GM21717 (cell line): ENCODE measurements at regions not wholly inside any gene's neighbourhood (a gene's known extent, or its start where the extent isn't known, plus 50 kb on each side); places are given as distances from the start of the nearest gene placed in this dataset.

Source experiments
- ATAC-seq: cut with Tn5 transposase; IDR thresholded peaks from one replicate; pipeline ENCODE4 v1.9.1; 2021; ENCODE audit warnings: mild to moderate bottlenecking, moderate library complexity; ENCODE audit not compliant: unreplicated experiment

DNA sequence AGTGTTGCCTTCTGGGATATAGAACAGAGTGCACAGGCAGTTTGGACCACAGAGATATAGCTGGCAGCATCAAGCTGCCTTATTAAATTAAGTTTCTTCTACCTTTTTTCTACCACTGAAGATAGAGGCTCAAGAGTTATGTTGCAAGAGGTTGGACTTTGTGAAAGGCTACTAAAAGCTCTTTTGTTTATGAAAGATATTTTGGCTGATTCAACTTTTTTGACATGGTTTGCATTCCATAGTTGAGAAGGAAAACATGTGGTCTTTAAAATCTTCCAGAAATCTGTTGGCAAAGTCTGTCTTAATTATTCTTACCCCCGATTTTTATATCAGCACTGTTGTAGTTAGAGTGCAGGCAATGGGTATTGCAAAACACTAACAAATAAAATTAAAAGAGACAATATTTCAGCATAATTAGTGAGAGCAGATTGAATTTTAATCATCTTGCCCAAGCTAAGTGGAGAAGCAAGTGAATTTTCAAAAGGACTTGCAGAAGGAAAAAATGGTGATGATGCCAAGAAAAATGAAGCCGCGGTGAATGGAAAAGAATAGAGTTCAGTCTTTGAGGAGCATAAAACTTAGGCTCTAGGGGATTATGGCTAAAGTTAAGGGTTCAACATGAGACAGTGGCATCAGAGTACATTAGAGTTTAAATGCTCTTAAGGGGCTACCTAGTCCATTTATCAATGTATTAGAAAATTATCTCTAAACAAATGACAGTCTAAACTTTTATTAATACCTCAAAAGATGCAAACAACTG lies 450.9 kb upstream of the CNTNAP2 start:
- ATAC-seq, result no peak

DNA sequence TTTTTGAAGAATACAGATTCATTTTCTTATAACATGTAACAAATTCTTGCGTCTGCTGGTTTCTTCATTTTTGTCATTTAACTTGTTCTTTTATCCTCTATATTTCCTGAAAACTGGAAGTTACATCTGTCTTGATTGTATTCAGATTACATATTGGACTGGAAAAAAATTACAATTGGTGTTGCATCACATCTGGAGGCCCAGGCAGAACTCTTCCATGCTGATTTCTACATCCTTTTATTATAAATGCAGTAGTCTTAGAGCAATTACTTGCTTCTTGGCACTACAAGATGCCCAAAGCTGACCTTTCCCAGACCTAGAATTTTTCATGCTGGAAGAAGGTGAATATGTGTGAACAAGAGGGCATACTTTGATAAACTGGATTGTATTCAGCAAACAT lies 460.9 kb upstream of the CNTNAP2 start:
- ATAC-seq, result no peak

DNA sequence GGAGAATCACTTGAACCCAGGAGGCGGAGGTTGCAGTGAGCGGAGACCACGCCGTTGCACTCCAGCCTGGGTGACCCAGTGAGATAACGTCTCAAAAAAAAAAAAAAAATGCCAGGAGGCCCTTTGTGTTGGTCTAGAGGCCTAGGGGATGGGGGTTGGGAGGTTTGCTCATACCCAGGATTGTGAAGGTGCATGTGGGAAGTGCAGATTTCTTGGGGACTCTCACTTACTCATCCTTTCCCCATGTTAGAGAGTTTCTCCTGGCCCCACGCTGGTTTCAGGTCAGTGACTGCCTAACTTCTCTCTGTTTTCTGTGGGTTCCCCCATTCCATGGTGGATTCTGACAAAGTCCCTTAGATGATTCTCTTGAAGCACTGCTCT lies 471.5 kb upstream of the CNTNAP2 start:
- ATAC-seq, result no peak

GRCh38 chr7:145644426-145645134 lies 472.0 kb upstream of the CNTNAP2 start:
- no peak for ATAC-seq

DNA sequence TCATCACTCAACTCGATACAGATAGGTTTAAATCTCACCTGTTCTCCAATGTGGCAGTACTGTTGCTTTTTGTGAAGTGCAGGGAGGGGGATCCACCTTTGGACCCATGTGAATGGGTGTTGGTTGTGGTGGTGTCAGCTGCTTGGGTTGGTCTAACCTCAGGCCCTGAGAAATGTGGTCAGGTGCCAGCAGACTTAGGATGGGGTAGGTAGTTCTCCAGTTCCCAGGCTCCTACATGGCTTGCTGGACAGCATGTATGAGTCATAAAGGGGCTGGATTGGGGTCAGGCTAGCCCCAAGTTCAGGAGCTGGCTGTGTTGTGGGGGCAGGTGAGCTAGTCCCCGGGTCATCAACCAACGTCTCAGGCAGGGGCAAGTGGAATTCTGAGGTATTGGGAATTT lies 472.6 kb upstream of the CNTNAP2 start:
- ATAC-seq, result no peak

DNA sequence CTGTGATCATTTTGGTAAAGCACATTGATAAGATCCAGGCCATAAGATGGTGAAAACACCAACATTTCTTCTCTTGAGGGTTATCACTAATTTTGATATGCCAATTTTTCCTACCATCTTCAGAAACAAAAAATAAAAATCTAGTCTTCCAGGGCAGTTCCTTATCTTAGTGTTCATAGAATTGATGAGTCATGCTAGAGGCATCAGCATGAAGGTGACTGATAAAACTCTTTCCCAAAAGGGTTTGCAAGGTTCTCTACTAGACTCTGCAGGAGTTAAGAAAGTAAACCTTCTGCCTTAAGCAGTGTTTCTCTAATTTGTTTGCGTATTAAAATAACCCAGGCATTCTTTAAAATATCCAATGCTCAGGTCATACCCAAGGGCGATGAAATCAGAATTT lies 483.1 kb upstream of the CNTNAP2 start:
- ATAC-seq, result no peak

- ATAC-seq, result no peak
Observed at GRCh38 chr7:145624618-145625017, 492.0 kb upstream of the CNTNAP2 start.

DNA sequence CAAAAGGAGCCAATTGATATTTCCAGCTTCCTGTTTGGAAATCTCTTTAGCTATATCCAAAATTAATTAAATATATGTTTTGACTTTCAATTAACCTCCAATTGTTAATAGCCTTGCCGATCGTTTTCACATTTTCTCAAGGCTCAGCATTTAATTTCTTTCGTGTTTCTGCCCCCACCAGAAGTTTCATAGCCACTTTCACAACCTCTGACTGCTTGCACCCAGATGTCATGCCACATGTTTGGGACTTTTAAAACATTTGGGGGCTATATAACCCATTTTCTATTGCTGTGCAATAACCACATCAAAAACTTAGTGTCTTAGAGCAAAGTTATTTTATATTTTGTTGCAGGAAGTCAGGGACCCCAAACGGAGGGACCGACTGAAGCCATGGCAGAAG lies 510.6 kb upstream of the CNTNAP2 start:
- ATAC-seq, result no peak

GRCh38 chr7:145599376-145599775 lies 517.2 kb upstream of the CNTNAP2 start:
- ATAC-seq, result no peak

DNA sequence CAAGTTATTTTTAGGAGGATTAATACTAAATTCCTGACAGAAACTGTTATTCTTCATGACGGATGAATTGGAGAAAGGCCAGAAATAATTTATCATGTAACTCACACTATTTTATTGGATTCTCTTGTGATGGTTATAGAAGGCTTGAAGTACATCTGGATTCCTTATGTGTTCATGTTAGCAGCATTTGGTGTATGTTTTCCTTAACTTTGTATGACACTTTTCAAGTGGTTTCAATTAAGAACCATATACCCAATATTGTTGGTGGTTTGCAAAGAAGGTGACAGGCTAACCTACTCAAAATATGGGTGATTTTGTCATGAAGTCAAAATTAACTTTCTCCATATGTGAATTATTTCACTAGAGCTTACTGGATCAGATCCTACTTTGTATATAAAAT lies 532.2 kb upstream of the CNTNAP2 start:
- ATAC-seq, result no peak

- no peak for ATAC-seq
Observed at GRCh38 chr7:145582742-145583303, 533.8 kb upstream of the CNTNAP2 start.

- ATAC-seq, result no peak
Observed at GRCh38 chr7:145557805-145558204, 558.8 kb upstream of the CNTNAP2 start.

- no peak for ATAC-seq
Observed at GRCh38 chr7:145543242-145543641, 573.4 kb upstream of the CNTNAP2 start.

DNA sequence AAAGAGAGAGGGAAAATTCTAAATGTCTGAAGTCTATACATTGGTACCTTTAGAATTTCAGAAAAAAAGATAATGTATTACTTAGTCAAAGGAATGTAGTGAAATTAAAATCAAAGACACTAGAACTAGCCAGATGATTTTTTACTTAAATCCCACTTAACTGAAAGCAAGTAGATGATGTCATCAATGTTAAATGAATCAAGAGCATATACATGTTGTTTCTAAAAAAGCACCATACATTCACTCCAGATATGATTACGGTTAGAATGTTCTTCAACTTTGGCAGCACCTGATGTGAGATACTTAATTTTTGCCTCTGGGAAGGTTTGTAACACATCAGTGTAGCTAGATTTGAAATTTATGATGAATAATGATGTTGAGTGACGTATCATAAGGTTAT lies 576.7 kb upstream of the CNTNAP2 start:
- ATAC-seq, result no peak

DNA sequence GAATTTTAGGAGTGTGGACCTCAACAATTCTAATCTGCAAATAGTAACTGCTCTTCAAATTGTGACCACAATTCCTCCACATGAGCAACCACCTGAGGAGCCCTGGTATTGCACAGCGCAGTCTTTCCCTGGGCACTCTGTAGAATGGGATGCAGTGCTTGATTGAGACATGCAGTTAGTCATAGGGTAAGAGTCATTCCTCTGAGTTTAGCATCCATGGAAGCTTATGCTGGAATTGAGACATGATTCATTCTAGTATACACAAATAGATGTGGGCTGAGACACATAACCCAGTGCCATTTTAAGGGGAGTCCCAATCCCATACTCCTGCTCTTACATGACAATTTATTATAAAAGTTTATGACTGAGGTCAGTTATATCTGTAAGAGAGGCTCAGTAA lies 582.3 kb upstream of the CNTNAP2 start:
- no peak for ATAC-seq

DNA sequence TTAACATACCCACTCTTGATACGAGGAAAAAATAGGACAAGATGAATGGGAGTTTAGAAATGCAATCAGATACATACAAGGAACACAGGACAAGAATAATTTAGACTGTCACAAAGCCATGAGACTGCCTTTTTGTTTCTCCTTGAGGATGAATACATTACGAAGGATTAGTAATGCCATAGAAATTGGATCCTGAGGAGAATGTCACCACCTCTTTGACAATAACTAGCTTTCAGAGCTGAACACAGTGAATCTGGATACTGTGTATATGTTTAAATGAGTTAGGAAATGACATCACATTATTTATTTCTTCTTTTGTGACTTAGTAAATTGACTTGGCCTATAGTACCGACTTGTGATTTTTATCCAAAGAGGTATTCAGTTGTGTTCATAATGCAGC lies 596.3 kb upstream of the CNTNAP2 start:
- ATAC-seq, result no peak

DNA sequence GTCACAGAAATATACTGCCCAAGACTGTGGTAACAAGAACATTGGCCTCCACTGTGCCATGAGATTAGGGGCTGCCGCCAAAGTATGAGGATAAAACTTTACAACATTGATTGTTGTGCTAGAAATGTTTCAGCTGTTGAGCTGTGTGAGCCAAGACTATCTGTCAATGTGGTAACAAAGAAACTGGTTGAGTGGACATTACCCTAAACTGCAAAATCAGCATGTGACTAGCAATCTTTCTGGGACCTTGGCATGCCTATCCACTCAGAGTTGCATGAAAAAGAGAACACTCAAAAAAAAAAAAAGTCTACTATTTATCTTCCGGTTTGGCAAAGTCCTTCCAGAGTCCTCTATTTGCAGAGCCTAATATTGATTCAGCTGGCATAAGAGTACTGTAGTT lies 605.6 kb upstream of the CNTNAP2 start:
- ATAC-seq, result no peak

DNA sequence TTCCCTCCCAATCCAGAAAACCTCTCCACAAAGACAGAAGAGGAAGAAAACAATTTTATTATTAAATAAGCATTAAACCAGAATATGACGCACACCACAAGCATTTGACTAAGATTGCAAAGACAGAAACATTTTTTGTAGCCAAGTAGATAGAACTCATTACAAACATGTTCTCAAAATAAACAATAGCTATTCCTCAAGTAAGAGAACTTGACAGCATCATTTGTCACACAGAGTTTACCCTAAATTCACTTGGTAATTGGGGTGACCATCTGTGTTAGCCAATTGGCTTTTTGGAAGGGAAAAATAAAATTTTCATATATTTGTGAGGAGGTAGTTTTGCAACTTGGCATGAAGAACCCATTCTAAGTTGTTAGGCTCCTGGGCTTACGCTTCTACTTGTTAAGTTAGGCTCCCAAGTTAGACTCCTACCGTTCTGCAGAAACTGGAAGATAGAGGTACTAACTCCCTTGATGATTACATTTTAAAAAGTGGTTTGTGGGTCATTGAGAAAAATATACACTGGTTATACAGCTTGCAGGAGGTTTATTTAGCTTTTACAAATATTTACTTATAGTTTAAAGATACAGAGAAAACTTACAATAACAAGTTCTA lies 618.6 kb upstream of the CNTNAP2 start:
- no peak for ATAC-seq

DNA sequence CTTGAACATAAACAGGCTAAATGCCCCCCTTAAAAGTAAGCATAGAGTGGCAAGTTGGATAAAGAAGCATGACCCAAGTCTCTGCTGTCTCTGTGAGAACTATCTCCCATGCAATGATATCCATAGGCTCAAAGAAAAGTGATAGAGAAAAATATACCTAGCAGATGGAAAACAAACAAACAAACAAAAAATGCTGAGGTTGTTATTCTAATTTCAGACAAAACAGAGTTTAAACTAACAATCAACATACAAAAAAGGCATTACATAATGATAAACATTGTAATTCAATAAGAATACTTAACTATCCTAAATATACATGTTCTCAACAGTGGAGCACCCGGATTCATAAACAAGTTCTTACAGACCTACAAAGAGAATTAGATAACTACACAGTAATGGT lies 626.2 kb upstream of the CNTNAP2 start:
- no peak for ATAC-seq

GRCh38 chr7:145489609-145490008 lies 627.0 kb upstream of the CNTNAP2 start:
- no peak for ATAC-seq

DNA sequence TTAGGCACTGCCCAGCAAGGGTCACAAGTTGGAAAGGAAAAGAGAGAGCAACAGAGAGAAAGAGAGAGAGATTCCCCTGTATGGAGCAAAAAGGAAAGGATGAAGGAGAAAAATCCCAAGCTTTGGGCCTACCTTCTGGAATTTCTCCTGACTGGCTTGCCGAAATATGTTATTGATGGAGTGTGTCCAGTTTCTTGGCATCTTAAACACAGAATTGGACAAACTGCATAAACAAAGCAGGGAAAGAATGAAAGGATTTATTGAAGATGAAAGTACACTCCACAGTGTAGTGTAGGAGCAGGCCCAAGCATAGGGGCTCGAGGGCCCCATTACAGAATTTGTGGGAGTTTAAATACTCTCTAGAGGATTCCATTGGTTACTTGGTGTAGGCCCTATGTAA lies 627.8 kb upstream of the CNTNAP2 start:
- no peak for ATAC-seq

- no peak for ATAC-seq
Observed at GRCh38 chr7:145481985-145482384, 634.6 kb upstream of the CNTNAP2 start.
